ENCODE measurements at regions not wholly inside any gene's neighbourhood (a gene's known extent, or its start where the extent isn't known, plus 50 kb on each side); places are given as distances from the start of the nearest gene placed in this dataset.

- no peaks in the 10 kb centered on the region for H3K79me2 ChIP-seq (ENCODE audit: control insufficient read depth, insufficient read depth, low read length)
- H3K9ac ChIP-seq (replicated peaks; ENCODE audit: extremely low read depth, insufficient read depth, low read length) = no peak overlapping the region
- no peaks in the 10 kb centered on the region for H4K20me1 ChIP-seq (replicated peaks; ENCODE audit: control insufficient read depth, extremely low read depth, insufficient read depth, low read length)
- no peak overlapping the region for H2AFZ ChIP-seq (ENCODE audit: low read depth, low read length)
- no peaks in the 10 kb centered on the region for H3K9me1 ChIP-seq (replicated peaks; ENCODE audit: control insufficient read depth, extremely low read depth, insufficient read depth, low read length)
- dilution Hi-C loops (cut with MboI; ENCODE audit: extremely low pct_ligation_motif_present, low sequenced_read_pairs) = no loop called here
- no peaks in the 10 kb centered on the region for H3K9me3 ChIP-seq (replicated peaks; ENCODE audit: control insufficient read depth, insufficient read depth, low read length)
- no TSS peak for BruUV-seq (replicated peaks)
- H3K36me3 ChIP-seq (ENCODE audit: control insufficient read depth in 2 of 2, extremely low read depth in 1 of 2, insufficient read depth in 2 of 2, low read length in 2 of 2) = no peaks in the 10 kb centered on the region
- ChIA-PET POLR2A (no interaction called here), CTCF (no interaction called here)
- H3K4me1 ChIP-seq (ENCODE audit: control insufficient read depth, extremely low read depth, insufficient read depth, low read length) = no peaks in the 10 kb centered on the region
- H3K4me2 ChIP-seq (ENCODE audit: insufficient read depth, low read length) = no peak overlapping the region
- no peaks in the 10 kb centered on the region for H3K27me3 ChIP-seq (ENCODE audit: control insufficient read depth in 2 of 2, insufficient read depth in 2 of 2, low read length in 2 of 2)
- DNase-seq (ENCODE audit: low read depth, low spot score) (no peak), FAIRE-seq (no peak)
- no peak overlapping the region for H3K4me3 ChIP-seq (replicated peaks in 1 of 3; ENCODE audit: insufficient read depth in 1 of 3, low read depth in 1 of 3, low read length in 3 of 3)
- no peak for TF ChIP-seq CTCF (IDR thresholded peaks at IDR 0.05; ENCODE audit: extremely low read depth in 1 of 2, insufficient read depth in 1 of 2, low read depth in 1 of 2, low read length in 2 of 2)
- TF ChIP-seq JUN (IDR thresholded peaks at IDR 0.05; ENCODE audit: borderline replicate concordance, insufficient read depth, insufficient read length, low read depth) = no peak
- TF ChIP-seq EZH2 (IDR thresholded peaks at IDR 0.05; ENCODE audit: borderline replicate concordance, low read depth, low read length, severe bottlenecking) = no peak
- TF ChIP-seq POLR2AphosphoS5 (IDR thresholded peaks at IDR 0.05; ENCODE audit: insufficient read depth, low read depth, low read length) = no peak
- no peak for TF ChIP-seq GATA2 (IDR thresholded peaks at IDR 0.05; ENCODE audit: insufficient read depth, insufficient read length, low read depth, low read length)
- no peak for TF ChIP-seq MYC (IDR thresholded peaks at IDR 0.05; ENCODE audit: low read depth, low read length)
- TF ChIP-seq MAX (IDR thresholded peaks at IDR 0.05; ENCODE audit: insufficient read depth, insufficient read length) = no peak
- no peak for TF ChIP-seq POLR2A (IDR thresholded peaks at IDR 0.05; ENCODE audit: low read depth, low read length)
- no peak for TF ChIP-seq FOS (IDR thresholded peaks at IDR 0.05; ENCODE audit: borderline replicate concordance, insufficient read depth, low read length)
- intact Hi-C loops (cut with micrococcal nuclease) = no loop called here
- H3K27ac ChIP-seq (ENCODE audit: insufficient read depth, low read depth, low read length) = no peak overlapping the region
These were observed 85.8 kb upstream of the KBTBD8 start for GRCh38 chr3:66912306-66912705.

All from endothelial cell of umbilical vein (primary cell).